HepG2 (cell line): ENCODE measurements at regions not wholly inside any gene's neighbourhood (a gene's known extent, or its start where the extent isn't known, plus 50 kb on each side); places are given as distances from the start of the nearest gene placed in this dataset.

Experiments
- ATAC-seq: fragments of 200-7000 bp; cut with Tn5 transposase; 3 replicates; pipeline ENCODE4 v1.9.1; 2020; ENCODE audit warnings: mild to moderate bottlenecking, moderate library complexity
- BruUV-seq: library from RNA; stranded (reverse); fragments of 400-500 nt; replicated peaks from 2 replicates; lab custom pipeline; 2021; lab: Mats Ljungman, UMichigan
- CTCF ChIA-PET: fragments of 300-600 bp; formaldehyde crosslinking; extraction: SDS; loops from one replicate; lab custom pipeline; 2021; ENCODE audit warnings: low total read pairs, inconsistent platforms, low intra/inter-chr PET ratio; lab: Yijun Ruan, JAX
- POLR2A ChIA-PET: fragments of 350-600 bp; sonication (Branson Sonifier 250); formaldehyde crosslinking; loops from one replicate; lab custom pipeline; 2020; ENCODE audit warnings: antibody characterized with exemption, inconsistent platforms; lab: Yijun Ruan, JAX
- DNase-seq: peaks from one replicate; pipeline ENCODE4 v3.0.0-alpha.2; 2015; ENCODE audit warnings: low spot score
- FAIRE-seq: peaks from 3 replicates; lab custom pipeline; 2011; peaks lifted over from hg19 to GRCh38; lab: Jason Lieb, UNC
- H2AFZ ChIP-seq: one replicate; pipeline ENCODE4 v1.6.1; 2011; ENCODE audit warnings: low read length, inconsistent platforms
- H3K27ac ChIP-seq: fragments of 300-600 bp; 3 replicates; pipeline ENCODE4 v1.8.0; 2011; ENCODE audit warnings: mixed run types, mild to moderate bottlenecking, mixed read lengths, low read length, inconsistent platforms; ENCODE audit not compliant: insufficient read depth; ENCODE audit errors: extremely low read length
- H3K27me3 ChIP-seq, 2 experiments: fragments of 200-600 bp in 1 of 2; 2 replicates in 1 of 2; 3 replicates in 1 of 2; pipeline versions ENCODE4 v1.6.0 to v1.8.0; 2011; ENCODE audit warnings: low read length in 2 of 2, mild to moderate bottlenecking in 2 of 2, moderate library complexity in 2 of 2, inconsistent platforms in 1 of 2; ENCODE audit not compliant: insufficient read depth in 2 of 2, control insufficient read depth in 1 of 2
- H3K36me3 ChIP-seq, 2 experiments: fragments of 200-600 bp in 1 of 2; replicated peaks in 1 of 2; 2 replicates in 1 of 2; 3 replicates in 1 of 2; pipeline versions ENCODE4 v1.5.1 to v1.8.0; 2011; ENCODE audit warnings: low read length in 2 of 2, inconsistent platforms in 1 of 2; ENCODE audit not compliant: insufficient read depth in 2 of 2, control insufficient read depth in 1 of 2
- H3K4me1 ChIP-seq: 2 replicates; pipeline ENCODE4 v1.5.1; 2012; ENCODE audit warnings: low read length, inconsistent platforms; ENCODE audit not compliant: insufficient read depth
- H3K4me2 ChIP-seq: 2 replicates; pipeline ENCODE4 v1.6.0; 2011; ENCODE audit warnings: low read depth, low read length, inconsistent platforms
- H3K4me3 ChIP-seq, 3 experiments: fragments of 200-600 bp in 1 of 3; sonication (generic), shearing (Covaris generic) in 1 of 3; replicated peaks in 1 of 3; 2 replicates each; pipeline ENCODE4 v1.5.1; 2011 to 2016; ENCODE audit warnings: low read length in 3 of 3, inconsistent platforms in 2 of 3, low read depth in 2 of 3, mild to moderate bottlenecking in 2 of 3, control low read depth in 1 of 3, mixed read lengths in 1 of 3; ENCODE audit not compliant: insufficient read depth in 1 of 3
- H3K79me2 ChIP-seq: one replicate; pipeline ENCODE4 v1.6.1; 2011; ENCODE audit warnings: low read length, inconsistent platforms; ENCODE audit not compliant: insufficient read depth
- H3K9ac ChIP-seq: 2 replicates; pipeline ENCODE4 v1.6.0; 2011; ENCODE audit warnings: mild to moderate bottlenecking, low read depth, low read length, inconsistent platforms; ENCODE audit not compliant: insufficient read depth
- H3K9me3 ChIP-seq: 2 replicates; pipeline ENCODE4 v1.5.1; 2012; ENCODE audit warnings: mild to moderate bottlenecking, low read length
- H4K20me1 ChIP-seq: 2 replicates; pipeline ENCODE4 v1.6.0; 2011; ENCODE audit warnings: inconsistent platforms, mild to moderate bottlenecking, low read length, moderate library complexity; ENCODE audit not compliant: insufficient read depth
- CBFB ChIP-seq: sonication (generic); formaldehyde crosslinking; IDR thresholded peaks from 2 replicates; pipeline ENCODE4 v1.4.0; 2020; ENCODE audit warnings: missing genetic modification reagents
- GATAD2A ChIP-seq: IDR thresholded peaks from 2 replicates; pipeline ENCODE4 v1.6.1; 2016
- HHEX ChIP-seq: IDR thresholded peaks from 2 replicates; pipeline ENCODE4 v1.6.1; 2016; ENCODE audit warnings: control low read depth
- KMT2A ChIP-seq: sonication (generic); formaldehyde crosslinking; IDR thresholded peaks from 2 replicates; pipeline ENCODE4 v1.4.0; 2020; ENCODE audit warnings: missing genetic modification reagents
- MAF1 ChIP-seq: sonication (generic); formaldehyde crosslinking; IDR thresholded peaks from 2 replicates; pipeline ENCODE4 v1.5.0; 2020; ENCODE audit warnings: missing genetic modification reagents, borderline replicate concordance
- PCBP2 ChIP-seq: fragments of 200-400 bp; formaldehyde crosslinking; optimal IDR thresholded peaks from 2 replicates; pipeline ENCODE3; 2018; ENCODE audit warnings: low read length, low read depth; ENCODE audit not compliant: poor library complexity, severe bottlenecking
- POGZ ChIP-seq: sonication (generic); formaldehyde crosslinking; IDR thresholded peaks from 2 replicates; pipeline ENCODE4 v1.4.0; 2020; ENCODE audit warnings: mild to moderate bottlenecking, missing genetic modification reagents
- RXRB ChIP-seq: IDR thresholded peaks from 2 replicates; pipeline ENCODE4 v1.6.1; 2016; ENCODE audit warnings: borderline replicate concordance, missing genetic modification reagents, missing compliant biosample characterization
- SP140L ChIP-seq: sonication (generic); formaldehyde crosslinking; IDR thresholded peaks from 2 replicates; pipeline ENCODE4 v1.4.0; 2020; ENCODE audit warnings: missing genetic modification reagents, borderline replicate concordance
- TEAD2 ChIP-seq: sonication (generic); formaldehyde crosslinking; IDR thresholded peaks from 2 replicates; pipeline ENCODE4 v1.9.0; 2021; ENCODE audit warnings: missing genetic modification reagents
- ZFP36 ChIP-seq: fragments of 150-350 bp; IDR thresholded peaks from 2 replicates; pipeline ENCODE4 v1.6.1; 2018; ENCODE audit warnings: borderline replicate concordance, low read length, low read depth; ENCODE audit not compliant: partially characterized antibody
- ZNF280B ChIP-seq: sonication (generic); formaldehyde crosslinking; IDR thresholded peaks from 2 replicates; pipeline ENCODE4 v1.5.0; 2020; ENCODE audit warnings: missing genetic modification reagents, mild to moderate bottlenecking, borderline replicate concordance
- ZNF343 ChIP-seq: sonication (generic); formaldehyde crosslinking; IDR thresholded peaks from 2 replicates; pipeline ENCODE4 v1.4.0; 2020; ENCODE audit warnings: mild to moderate bottlenecking, missing genetic modification reagents
- ZNF598 ChIP-seq: sonication (generic); formaldehyde crosslinking; IDR thresholded peaks from 2 replicates; pipeline ENCODE4 v1.5.1; 2020; ENCODE audit warnings: mild to moderate bottlenecking, missing genetic modification reagents, borderline replicate concordance
- ZNF629 ChIP-seq: sonication (generic); formaldehyde crosslinking; conservative IDR thresholded peaks from 2 replicates; pipeline ENCODE4 v1.5.0; 2020; ENCODE audit warnings: missing genetic modification reagents
- ZNF660 ChIP-seq: sonication (generic); formaldehyde crosslinking; IDR thresholded peaks from 2 replicates; pipeline ENCODE4 v1.5.1; 2020; ENCODE audit warnings: mild to moderate bottlenecking, low read depth, missing genetic modification reagents, borderline replicate concordance
- WGBS: methylation state at CpG from one replicate; pipeline ENCODE4 v1.1.6; 2017; ENCODE audit warnings: low lambda C conversion rate; 5-methylcytosine and 5-hydroxymethylcytosine counted together
- in situ Hi-C: cut with HindIII; loops from 2 replicates; pipeline ENCODE4 v1.10.0; 2017; ENCODE audit warnings: low pct_unique_long_range_greater_than_20kb; ENCODE audit not compliant: extremely low pct_ligation_motif_present
- intact Hi-C: fragments of 100-400 bp; cut with micrococcal nuclease; formaldehyde crosslinking; loops from one replicate; pipeline ENCODE4 v1.10.0; 2022; ENCODE audit not compliant: unreplicated experiment
- TF ChIP-seq, protein P1 (sequence below): sonication (generic); formaldehyde crosslinking; IDR thresholded peaks from 2 replicates; pipeline ENCODE4 v1.8.1; 2023; ENCODE audit warnings: missing genetic modification reagents, inconsistent platforms, borderline replicate concordance
- TF ChIP-seq, protein P2 (sequence below): IDR thresholded peaks from 2 replicates; pipeline ENCODE4 v1.6.1; 2016

DNA sequence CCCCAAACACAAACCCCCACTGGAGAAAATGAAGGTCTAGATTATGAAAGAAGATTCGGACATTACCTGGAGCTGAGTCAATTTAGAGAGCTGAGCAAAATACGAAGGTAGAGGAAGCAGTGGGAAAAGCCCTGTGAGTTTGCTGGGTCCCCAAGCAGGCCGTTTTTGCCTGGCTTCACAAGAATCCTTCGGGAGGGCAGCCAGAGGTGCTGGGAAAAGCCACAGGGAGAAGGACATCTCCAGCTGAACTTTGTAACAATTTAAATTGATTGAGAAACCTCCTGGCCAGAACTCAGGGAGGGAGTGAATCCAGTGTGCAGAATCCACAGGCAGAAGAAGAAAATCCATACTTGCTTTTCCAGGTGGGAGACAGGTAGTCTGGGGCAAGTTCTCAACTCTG lies 319.1 kb upstream of the CT83 start:
- no peak overlapping the region for H3K4me2 ChIP-seq
- no peak overlapping the region for H3K9ac ChIP-seq
- H3K36me3 ChIP-seq: no peaks in the 10 kb centered on the region
- no peak overlapping the region for H3K4me3 ChIP-seq
- ATAC-seq (no peak), DNase-seq (no peak), FAIRE-seq (no peak)
- 0% methylated on average over 2 of the region's 4 CpGs for WGBS
- no peaks in the 10 kb centered on the region for H4K20me1 ChIP-seq
- no peaks in the 10 kb centered on the region for H3K4me1 ChIP-seq
- H2AFZ ChIP-seq: no peak overlapping the region
- no peak overlapping the region for H3K27ac ChIP-seq
- in situ Hi-C loops (no loop called here), intact Hi-C loops (no loop called here)
- H3K27me3 ChIP-seq: no peaks in the 10 kb centered on the region
- H3K9me3 ChIP-seq: no peaks in the 10 kb centered on the region
- BruUV-seq: no TSS peak
- TF ChIP-seq TEAD2 (CRISPR knock-in tag) (no peak), RXRB (CRISPR knock-in tag) (no peak), KMT2A (CRISPR knock-in tag) (no peak), ZNF660 (CRISPR knock-in tag) (no peak), SP140L (no peak), ZNF343 (no peak), ZNF629 (CRISPR knock-in tag) (no peak), ZNF598 (no peak), GATAD2A (no peak), PCBP2 (no peak), POGZ (no peak), ZNF280B (CRISPR knock-in tag) (no peak), ZFP36 (no peak), CBFB (CRISPR knock-in tag) (no peak), MAF1 (CRISPR knock-in tag) (no peak), HHEX (CRISPR knock-in tag) (no peak)
- TF ChIP-seq, protein P1, sequence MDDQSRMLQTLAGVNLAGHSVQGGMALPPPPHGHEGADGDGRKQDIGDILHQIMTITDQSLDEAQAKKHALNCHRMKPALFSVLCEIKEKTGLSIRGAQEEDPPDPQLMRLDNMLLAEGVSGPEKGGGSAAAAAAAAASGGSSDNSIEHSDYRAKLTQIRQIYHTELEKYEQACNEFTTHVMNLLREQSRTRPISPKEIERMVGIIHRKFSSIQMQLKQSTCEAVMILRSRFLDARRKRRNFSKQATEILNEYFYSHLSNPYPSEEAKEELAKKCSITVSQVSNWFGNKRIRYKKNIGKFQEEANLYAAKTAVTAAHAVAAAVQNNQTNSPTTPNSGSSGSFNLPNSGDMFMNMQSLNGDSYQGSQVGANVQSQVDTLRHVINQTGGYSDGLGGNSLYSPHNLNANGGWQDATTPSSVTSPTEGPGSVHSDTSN (CRISPR knock-in tag): no peak
- TF ChIP-seq, protein P2, sequence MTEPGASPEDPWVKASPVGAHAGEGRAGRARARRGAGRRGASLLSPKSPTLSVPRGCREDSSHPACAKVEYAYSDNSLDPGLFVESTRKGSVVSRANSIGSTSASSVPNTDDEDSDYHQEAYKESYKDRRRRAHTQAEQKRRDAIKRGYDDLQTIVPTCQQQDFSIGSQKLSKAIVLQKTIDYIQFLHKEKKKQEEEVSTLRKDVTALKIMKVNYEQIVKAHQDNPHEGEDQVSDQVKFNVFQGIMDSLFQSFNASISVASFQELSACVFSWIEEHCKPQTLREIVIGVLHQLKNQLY (CRISPR knock-in tag): no peak
- TF ChIP-seq, all 625 proteins: peak for 0
- H3K79me2 ChIP-seq: no peaks in the 10 kb centered on the region
- POLR2A ChIA-PET: no interaction called here
- CTCF ChIA-PET: no interaction called here
